ENCODE measurements at regions not wholly inside any gene's neighbourhood (a gene's known extent, or its start where the extent isn't known, plus 50 kb on each side); places are given as distances from the start of the nearest gene placed in this dataset.
"Not testable (repeated sequence)": the region's sequence is repeated elsewhere in the genome, so short reads cannot be mapped to it uniquely, and the experiment has no call there.

DNA sequence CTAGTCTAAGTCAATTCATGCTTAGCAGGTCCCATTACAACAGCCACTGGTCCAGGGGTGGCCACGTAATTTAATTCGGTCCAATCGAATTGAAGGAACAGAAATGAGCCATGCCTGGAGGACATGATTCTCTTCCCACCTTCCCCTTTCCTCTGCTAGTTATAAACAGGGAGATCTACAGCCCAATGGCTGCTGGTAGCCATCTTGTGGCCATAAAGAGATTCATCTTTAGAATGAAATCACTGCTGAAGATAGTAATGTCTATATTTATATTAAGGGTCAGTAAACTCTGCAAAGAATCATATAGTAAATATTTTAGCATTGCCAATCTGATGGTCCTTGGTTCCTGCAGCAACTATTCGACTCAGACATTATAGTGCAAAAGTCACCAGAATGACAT lies 530.6 kb downstream of the TTLL7 start:
- not testable (repeated sequence) for TF ChIP-seq POLR2A (IDR thresholded peaks at IDR 0.05)
- TF ChIP-seq, protein P1, sequence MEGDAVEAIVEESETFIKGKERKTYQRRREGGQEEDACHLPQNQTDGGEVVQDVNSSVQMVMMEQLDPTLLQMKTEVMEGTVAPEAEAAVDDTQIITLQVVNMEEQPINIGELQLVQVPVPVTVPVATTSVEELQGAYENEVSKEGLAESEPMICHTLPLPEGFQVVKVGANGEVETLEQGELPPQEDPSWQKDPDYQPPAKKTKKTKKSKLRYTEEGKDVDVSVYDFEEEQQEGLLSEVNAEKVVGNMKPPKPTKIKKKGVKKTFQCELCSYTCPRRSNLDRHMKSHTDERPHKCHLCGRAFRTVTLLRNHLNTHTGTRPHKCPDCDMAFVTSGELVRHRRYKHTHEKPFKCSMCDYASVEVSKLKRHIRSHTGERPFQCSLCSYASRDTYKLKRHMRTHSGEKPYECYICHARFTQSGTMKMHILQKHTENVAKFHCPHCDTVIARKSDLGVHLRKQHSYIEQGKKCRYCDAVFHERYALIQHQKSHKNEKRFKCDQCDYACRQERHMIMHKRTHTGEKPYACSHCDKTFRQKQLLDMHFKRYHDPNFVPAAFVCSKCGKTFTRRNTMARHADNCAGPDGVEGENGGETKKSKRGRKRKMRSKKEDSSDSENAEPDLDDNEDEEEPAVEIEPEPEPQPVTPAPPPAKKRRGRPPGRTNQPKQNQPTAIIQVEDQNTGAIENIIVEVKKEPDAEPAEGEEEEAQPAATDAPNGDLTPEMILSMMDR (IDR thresholded peaks at IDR 0.05 in 4 of 5, conservative IDR thresholded peaks at IDR 0.05 in 1 of 5) = not testable (repeated sequence)

Data from gastrocnemius medialis (tissue), 4 donors.